IMR-90 (cell line): ENCODE measurements at regions not wholly inside any gene's neighbourhood (a gene's known extent, or its start where the extent isn't known, plus 50 kb on each side); places are given as distances from the start of the nearest gene placed in this dataset.

ENCODE experiments used
- ATAC-seq: fragments of 200-7000 bp; cut with Tn5 transposase; 2 replicates; pipeline ENCODE4 v1.9.1; 2020; ENCODE audit warnings: low read depth, mild to moderate bottlenecking, moderate library complexity
- BruUV-seq: library from RNA; stranded (reverse); fragments of 400-500 nt; replicated peaks from 2 replicates; lab custom pipeline; 2021; lab: Mats Ljungman, UMichigan
- CTCF ChIA-PET: fragments of 300-600 bp; formaldehyde crosslinking; extraction: SDS; loops from one replicate; lab custom pipeline; 2021; ENCODE audit warnings: antibody characterized with exemption; lab: Yijun Ruan, JAX
- POLR2A ChIA-PET: fragments of 300-600 bp; sonication (Branson Sonifier 250); formaldehyde crosslinking; loops from one replicate; lab custom pipeline; 2022; ENCODE audit warnings: antibody characterized with exemption; ENCODE audit not compliant: unreplicated experiment; lab: Charles Lee
- DNase-seq: peaks from one replicate; pipeline ENCODE4 v3.0.0; 2013
- H2AFZ ChIP-seq: replicated peaks from 2 replicates; pipeline ENCODE3; 2013; ENCODE audit warnings: low read length, mild to moderate bottlenecking; ENCODE audit not compliant: poor library complexity
- H2AK5ac ChIP-seq: 2 replicates; pipeline ENCODE4 v1.6.1; 2013; ENCODE audit warnings: low read depth, low read length, inconsistent platforms
- H2AK9ac ChIP-seq: replicated peaks from 2 replicates; pipeline ENCODE3; 2013; ENCODE audit warnings: mild to moderate bottlenecking, low read depth, low read length, moderate library complexity; ENCODE audit not compliant: poor library complexity
- H2BK120ac ChIP-seq: 2 replicates; pipeline ENCODE4 v1.6.1; 2013; ENCODE audit warnings: low read depth, low read length, inconsistent platforms
- H2BK15ac ChIP-seq: 3 replicates; pipeline ENCODE4 v1.6.1; 2013; ENCODE audit warnings: low read depth, low read length, inconsistent platforms
- H2BK20ac ChIP-seq: 2 replicates; pipeline ENCODE4 v1.6.1; 2013; ENCODE audit warnings: low read depth, mild to moderate bottlenecking, inconsistent platforms, low read length, moderate library complexity
- H2BK5ac ChIP-seq: 2 replicates; pipeline ENCODE4 v1.6.1; 2013; ENCODE audit warnings: mild to moderate bottlenecking, low read depth, low read length, inconsistent platforms; ENCODE audit not compliant: poor library complexity, severe bottlenecking
- H3K14ac ChIP-seq: replicated peaks from 2 replicates; pipeline ENCODE4 v1.6.1; 2013; ENCODE audit warnings: low read depth, low read length, inconsistent platforms
- H3K18ac ChIP-seq: 2 replicates; pipeline ENCODE4 v1.6.1; 2013; ENCODE audit warnings: low read depth, low read length, control low read depth
- H3K23ac ChIP-seq: 2 replicates; pipeline ENCODE4 v1.6.1; 2013; ENCODE audit warnings: low read depth, low read length, inconsistent platforms
- H3K27ac ChIP-seq: 2 replicates; pipeline ENCODE4 v1.5.1; 2013; ENCODE audit warnings: mild to moderate bottlenecking, control low read depth, low read length; ENCODE audit not compliant: insufficient read depth
- H3K27me3 ChIP-seq: 2 replicates; pipeline ENCODE4 v1.6.1; 2013; ENCODE audit warnings: low read length; ENCODE audit not compliant: control insufficient read depth, insufficient read depth
- H3K36me3 ChIP-seq: 2 replicates; pipeline ENCODE4 v1.6.1; 2013; ENCODE audit warnings: low read length, mixed read lengths; ENCODE audit not compliant: control insufficient read depth, insufficient read depth
- H3K4ac ChIP-seq: 2 replicates; pipeline ENCODE4 v1.6.1; 2013; ENCODE audit warnings: low read depth, low read length, inconsistent platforms
- H3K4me1 ChIP-seq: 2 replicates; pipeline ENCODE4 v1.6.1; 2013; ENCODE audit warnings: low read length, mixed read lengths; ENCODE audit not compliant: control insufficient read depth, insufficient read depth
- H3K4me2 ChIP-seq: 2 replicates; pipeline ENCODE4 v1.6.1; 2013; ENCODE audit warnings: low read depth, mild to moderate bottlenecking, control low read depth, low read length, moderate library complexity
- H3K4me3 ChIP-seq: 2 replicates; pipeline ENCODE4 v1.5.1; 2013; ENCODE audit warnings: low read depth, mild to moderate bottlenecking, control low read depth, low read length, moderate library complexity; ENCODE audit not compliant: insufficient read depth
- H3K56ac ChIP-seq: 2 replicates; pipeline ENCODE4 v1.6.1; 2013; ENCODE audit warnings: low read length, inconsistent platforms; ENCODE audit not compliant: insufficient read depth; ENCODE audit errors: extremely low read depth
- H3K79me1 ChIP-seq, 2 experiments: 2 replicates each; pipeline ENCODE4 v1.6.1; 2013; ENCODE audit warnings: low read length in 2 of 2, inconsistent platforms in 1 of 2, low read depth in 1 of 2
- H3K9ac ChIP-seq: 2 replicates; pipeline ENCODE4 v1.6.1; 2013; ENCODE audit warnings: low read depth, low read length, control low read depth
- H3K9me1 ChIP-seq: 2 replicates; pipeline ENCODE4 v1.6.1; 2013; ENCODE audit warnings: low read length, inconsistent platforms; ENCODE audit not compliant: insufficient read depth
- H3K9me3 ChIP-seq: 2 replicates; pipeline ENCODE4 v1.6.1; 2013; ENCODE audit warnings: low read length; ENCODE audit not compliant: control insufficient read depth, insufficient read depth
- H4K20me1 ChIP-seq: 2 replicates; pipeline ENCODE4 v1.6.1; 2013; ENCODE audit warnings: low read length, inconsistent platforms; ENCODE audit not compliant: insufficient read depth
- H4K5ac ChIP-seq: 2 replicates; pipeline ENCODE4 v1.6.1; 2013; ENCODE audit warnings: mild to moderate bottlenecking, low read depth, low read length, control low read depth
- H4K8ac ChIP-seq, 2 experiments: 2 replicates each; pipeline ENCODE4 v1.6.1; 2013; ENCODE audit warnings: low read depth in 2 of 2, low read length in 2 of 2, control low read depth in 1 of 2, inconsistent platforms in 1 of 2
- H4K91ac ChIP-seq: 2 replicates; pipeline ENCODE4 v1.6.1; 2013; ENCODE audit warnings: low read depth, low read length, inconsistent platforms; ENCODE audit not compliant: insufficient read depth
- BHLHE40 ChIP-seq: fragments of 150-350 bp; IDR thresholded peaks from 2 replicates; pipeline ENCODE4 v1.6.1; 2016; ENCODE audit warnings: mild to moderate bottlenecking, low read depth, low read length
- WGBS, 2 experiments: methylation state at CpG; one replicate each; pipeline versions ENCODE4 v1.1.5 to v1.1.7; 2013; ENCODE audit warnings: missing lambda C conversion rate in 2 of 2; ENCODE audit not compliant: insufficient read length in 1 of 2; ENCODE audit errors: extremely low coverage in 2 of 2; 5-methylcytosine and 5-hydroxymethylcytosine counted together
- dilution Hi-C: fragments of 300-500 bp; cut with HindIII; formaldehyde crosslinking; loops from one replicate; pipeline ENCODE4 v1.14.3; 2018; ENCODE audit warnings: low sequenced_read_pairs; ENCODE audit not compliant: unreplicated experiment
- in situ Hi-C: fragments of 300-500 bp; cut with MboI; formaldehyde crosslinking; loops from 3 replicates; pipeline ENCODE4 v1.14.3; 2019; ENCODE audit warnings: low sequenced_read_pairs, inconsistent platforms, mixed read lengths
- intact Hi-C: fragments of 100-400 bp; cut with micrococcal nuclease; formaldehyde crosslinking; loops from 2 replicates; pipeline ENCODE4 v1.10.0; 2022

DNA sequence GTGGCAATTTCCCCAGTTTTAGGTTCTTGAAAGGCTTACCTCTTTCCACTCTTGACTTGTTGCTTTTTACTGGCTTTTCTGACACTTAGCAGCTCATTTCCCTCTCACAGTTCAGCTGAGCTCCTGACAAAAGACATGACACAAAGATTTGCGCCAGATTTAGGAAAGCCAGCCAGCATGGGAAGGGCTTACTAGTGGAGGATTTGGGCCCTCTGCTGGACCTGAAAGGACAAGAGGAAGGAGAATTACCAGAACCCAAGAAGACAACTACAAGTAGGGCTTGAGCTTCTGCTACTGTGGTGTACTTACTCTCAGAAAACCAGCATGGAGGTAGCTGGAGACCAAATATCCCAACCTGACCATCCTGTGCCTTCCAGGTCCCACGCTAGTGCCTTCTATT, 784.5 kb downstream of the BRINP3 start:
- DNase-seq (no peak), ATAC-seq (no peak)
- Histone ChIP-seq H3K9ac (no peak overlapping the region), H2BK20ac (no peak overlapping the region), H3K36me3 (no peaks in the 10 kb centered on the region), H3K9me3 (no peaks in the 10 kb centered on the region), H3K18ac (no peak overlapping the region), H2AK5ac (no peak overlapping the region), H2BK5ac (no peak overlapping the region), H4K91ac (no peak overlapping the region), H2AFZ (no peak overlapping the region), H4K5ac (no peak overlapping the region), H3K56ac (no peak overlapping the region), H3K4me3 (no peak overlapping the region), H2BK15ac (no peak overlapping the region), H3K4me1 (no peaks in the 10 kb centered on the region), H3K4ac (no peak overlapping the region), H4K8ac (no peak overlapping the region), H3K23ac (no peak overlapping the region), H4K20me1 (no peaks in the 10 kb centered on the region), H3K27me3 (no peaks in the 10 kb centered on the region), H2AK9ac (no peak overlapping the region), H3K14ac (no peak overlapping the region), H3K79me1 (no peaks in the 10 kb centered on the region), H2BK120ac (no peak overlapping the region), H3K9me1 (no peaks in the 10 kb centered on the region), H3K27ac (no peak overlapping the region), H3K4me2 (no peak overlapping the region)
- TF ChIP-seq BHLHE40: no peak
- no CpG with 5 or more reads among the region's 2 CpGs for WGBS, 2 experiments
- dilution Hi-C loops: no loop called here
- ChIA-PET CTCF (interaction anchor here (0.5 to 1.2 kb wide), 3 partner anchors 16 to 536 kb away, joined by 3 to 4 read pairs (median 3); no protein-coding TSS in a partner anchor), POLR2A (no interaction called here)
- no TSS peak for BruUV-seq
- in situ Hi-C loops: no loop called here
- intact Hi-C loops: no loop called here
